NCI-H128 (cell line): ENCODE measurements at regions not wholly inside any gene's neighbourhood (a gene's known extent, or its start where the extent isn't known, plus 50 kb on each side); places are given as distances from the start of the nearest gene placed in this dataset.

Experiments
- DNase-seq: peaks from one replicate; lab custom pipeline; 2025; ENCODE audit not compliant: unreplicated experiment; lab: John Stamatoyannopoulos, UW

DNA sequence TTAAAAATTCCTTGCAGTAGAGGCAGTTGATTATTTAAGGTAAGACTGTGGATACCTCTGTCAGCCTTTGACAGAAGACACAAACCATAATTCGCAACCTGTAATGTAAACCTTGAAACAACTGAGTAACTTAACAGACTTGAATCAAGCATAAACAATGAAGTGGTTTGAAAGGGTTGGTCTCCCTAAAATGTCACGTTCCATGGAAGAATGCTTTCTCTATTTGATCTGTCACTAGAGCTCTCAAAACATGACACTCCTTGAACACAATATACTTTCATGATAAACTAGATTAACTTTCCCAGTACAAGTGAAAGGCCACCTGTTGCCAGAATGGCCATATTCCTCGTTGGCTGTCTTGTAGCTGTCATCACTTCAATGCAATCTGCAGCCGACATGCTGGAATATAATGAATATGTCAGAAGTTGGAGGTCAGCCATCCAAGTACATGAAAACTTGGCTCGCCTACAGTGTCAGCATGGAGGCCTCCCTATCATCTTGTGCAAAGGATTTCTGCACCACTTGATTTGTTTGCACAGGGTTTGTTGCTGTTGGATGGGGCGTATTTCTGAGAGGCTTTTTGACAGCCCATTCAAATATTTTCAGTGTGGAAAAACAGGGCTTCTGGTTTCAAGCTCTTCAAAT, 228.0 kb downstream of the TLE4 start:
- peak; percentile 78 for DNase-seq

DNA sequence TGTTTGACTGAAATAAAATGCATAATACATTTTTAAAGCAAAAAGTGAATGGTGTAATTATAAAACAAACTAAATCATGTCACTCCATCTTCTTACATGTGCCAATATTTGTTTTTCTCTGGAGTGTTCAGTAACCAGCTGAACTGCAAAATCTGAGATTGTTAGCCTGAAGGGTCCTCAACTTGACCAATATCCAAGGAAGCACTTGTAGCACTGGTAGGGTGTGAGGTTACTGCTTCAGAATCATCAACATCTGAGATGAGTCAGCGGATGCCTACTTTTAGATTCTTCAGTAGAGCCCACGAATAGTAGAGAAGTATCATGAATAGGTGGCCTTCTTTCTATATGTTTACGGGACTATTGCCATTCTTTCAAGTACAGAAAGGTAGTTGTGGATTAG, 226.7 kb downstream of the TLE4 start:
- no peak for DNase-seq

DNA sequence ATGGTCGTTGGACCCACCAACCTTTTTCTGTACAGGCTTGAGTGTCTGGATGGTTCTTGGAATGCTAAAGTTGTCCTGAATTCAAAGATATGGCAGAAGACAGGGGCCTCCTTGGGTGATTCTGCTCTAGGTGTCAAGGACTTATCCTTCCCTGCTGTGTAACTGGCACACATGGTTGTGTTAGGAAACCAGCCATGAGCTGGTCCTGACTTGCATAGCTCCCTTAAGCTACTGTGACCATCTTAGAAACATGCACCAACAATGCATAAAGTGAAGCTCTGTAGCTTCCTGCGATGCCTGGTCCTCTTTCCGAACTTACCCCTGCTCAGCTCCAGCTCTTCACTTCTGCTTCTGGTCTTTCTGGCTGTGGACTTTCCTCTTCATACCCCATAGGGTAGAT, 224.6 kb downstream of the TLE4 start:
- DNase-seq = no peak

DNA sequence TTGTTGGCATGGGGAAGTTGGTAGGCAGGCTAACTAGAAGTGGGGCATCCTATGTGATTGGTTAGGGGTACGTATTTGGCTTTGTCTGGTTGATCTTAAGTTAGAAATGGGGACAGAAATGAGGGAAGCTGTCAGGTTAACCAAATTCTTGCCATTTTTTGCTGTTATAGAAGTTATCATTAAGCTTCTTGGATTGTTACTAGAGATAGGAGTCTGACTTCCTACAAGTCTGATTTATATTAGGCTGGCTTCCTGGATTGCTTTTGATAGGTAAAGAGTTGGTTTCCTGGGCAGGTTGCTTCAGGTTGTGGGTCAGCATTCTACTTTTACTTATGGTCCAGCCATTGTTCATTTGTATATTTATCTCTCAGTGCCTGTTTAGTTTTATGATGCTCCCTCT, 216.9 kb downstream of the TLE4 start:
- DNase-seq = no peak

DNA sequence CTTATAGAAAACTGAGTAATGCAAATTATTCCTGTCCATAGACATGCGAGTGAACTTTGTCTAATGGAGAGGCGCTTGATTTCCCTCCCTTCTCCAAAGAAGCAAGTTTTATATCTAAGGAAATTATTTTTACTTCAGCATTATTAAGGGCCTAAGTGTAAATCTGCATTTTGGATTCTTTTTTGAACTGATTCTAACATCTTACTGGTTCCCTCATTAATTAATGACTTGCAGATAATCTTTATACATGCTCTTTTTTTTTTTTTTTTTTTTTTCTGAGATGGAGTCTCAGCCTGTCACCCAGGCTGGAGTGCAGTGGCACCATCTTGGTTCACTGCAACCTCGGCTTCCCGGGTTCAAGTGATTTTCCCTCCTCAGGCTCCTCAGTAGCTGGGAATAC, 209.5 kb downstream of the TLE4 start:
- no peak for DNase-seq

DNA sequence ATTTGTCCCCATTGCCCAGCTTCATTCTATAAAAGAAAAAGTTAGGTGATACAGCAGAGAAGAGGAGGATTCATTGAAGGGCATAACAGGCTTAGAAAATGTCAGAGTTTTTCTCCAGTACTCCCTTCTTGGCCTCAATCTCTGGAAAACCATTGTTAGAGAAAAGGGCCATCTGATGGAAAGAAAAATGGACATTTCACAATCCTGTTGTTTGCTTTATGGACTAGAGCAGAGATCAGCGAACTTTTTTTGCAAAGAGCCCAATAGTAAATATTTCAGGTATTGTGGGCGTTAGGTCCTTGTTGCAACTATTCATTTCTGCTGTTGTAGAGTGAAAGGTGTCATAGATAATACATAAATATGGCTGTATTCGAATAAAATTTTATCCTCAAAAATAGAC, 208.8 kb downstream of the TLE4 start:
- no peak for DNase-seq

DNA sequence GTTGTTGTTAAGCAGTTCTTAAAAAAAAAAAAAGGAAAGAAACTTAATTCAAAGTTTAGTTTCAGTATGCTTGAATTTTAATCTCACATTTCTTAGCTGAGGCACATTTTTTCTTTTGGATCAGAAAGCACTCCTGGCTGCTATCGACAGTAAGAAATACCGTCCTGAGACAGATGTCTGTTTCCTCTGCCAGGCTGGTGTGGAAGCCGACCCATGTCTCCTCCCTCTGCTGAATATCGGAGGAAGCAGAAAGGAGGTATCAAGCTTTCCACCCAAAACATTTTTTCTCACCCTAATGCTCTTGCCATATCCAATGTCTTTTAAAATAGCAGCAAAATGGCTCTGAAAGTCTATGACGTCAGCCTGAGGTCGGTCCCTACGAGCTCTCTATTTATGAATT, 208.1 kb downstream of the TLE4 start:
- DNase-seq = no peak

DNA sequence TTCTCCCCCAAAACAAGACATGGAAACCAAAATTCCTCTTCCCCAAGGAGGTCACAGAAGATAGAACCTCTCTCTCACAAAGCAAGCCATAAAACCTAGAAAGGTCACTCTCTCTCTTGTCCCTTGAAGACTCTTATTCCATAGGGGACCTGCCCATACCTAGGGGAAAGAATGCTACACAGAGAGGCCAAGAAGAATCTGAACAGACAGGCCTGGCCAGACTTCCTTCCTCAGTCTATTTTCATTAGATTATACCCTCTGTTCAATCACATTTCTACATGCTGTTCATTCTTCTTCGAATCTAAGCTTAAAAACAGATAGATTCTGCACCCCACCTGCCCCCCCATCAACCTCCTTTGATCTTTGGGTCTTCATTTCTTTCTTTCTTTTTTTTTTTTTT, 206.8 kb downstream of the TLE4 start:
- DNase-seq = no peak

DNA sequence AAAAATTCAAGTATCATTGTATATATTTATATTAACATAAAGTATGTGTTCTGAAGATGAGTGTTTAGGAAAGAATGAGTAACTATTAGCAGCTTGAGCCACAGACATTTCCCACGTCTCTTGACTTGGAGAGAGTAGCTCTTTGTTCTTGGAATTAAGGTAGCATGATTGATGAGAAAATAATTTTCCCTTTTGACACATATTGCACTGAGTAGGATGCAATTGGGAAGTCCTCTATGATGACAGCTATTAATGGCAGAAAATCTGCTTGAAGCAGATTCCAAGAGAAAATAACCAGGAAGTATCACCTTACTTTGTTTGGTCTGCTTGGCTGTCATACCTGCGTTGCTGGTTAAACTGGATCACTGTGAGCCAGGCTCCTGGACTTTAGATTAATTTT, 204.8 kb downstream of the TLE4 start:
- DNase-seq = no peak
